Type B pancreatic cell (in vitro differentiated cells): ENCODE measurements at regions not wholly inside any gene's neighbourhood (a gene's known extent, or its start where the extent isn't known, plus 50 kb on each side); places are given as distances from the start of the nearest gene placed in this dataset.

Source experiments
- DNase-seq: peaks from one replicate; pipeline ENCODE4 v3.0.0; 2021; ENCODE audit warnings: mixed read lengths; ENCODE audit not compliant: unreplicated experiment; ENCODE audit errors: extremely low spot score
- H3K27ac Mint-ChIP-seq: 2 replicates; pipeline ENCODE4 v1.8.0; 2021; ENCODE audit warnings: mild to moderate bottlenecking, mixed read lengths
- H3K27me3 Mint-ChIP-seq: 2 replicates; pipeline ENCODE4 v1.8.0; 2021; ENCODE audit warnings: mixed read lengths
- H3K36me3 Mint-ChIP-seq: 2 replicates; pipeline ENCODE4 v1.8.0; 2021; ENCODE audit warnings: mixed read lengths
- H3K4me1 Mint-ChIP-seq: one replicate; pipeline ENCODE4 v1.8.0; 2021; ENCODE audit warnings: mixed read lengths; ENCODE audit not compliant: unreplicated experiment
- H3K4me3 Mint-ChIP-seq: 2 replicates; pipeline ENCODE4 v1.8.0; 2021; ENCODE audit warnings: mild to moderate bottlenecking, mixed read lengths
- H3K9me3 Mint-ChIP-seq: 2 replicates; pipeline ENCODE4 v1.8.0; 2021; ENCODE audit warnings: mixed read lengths
- CTCF ChIP-seq: fragments of 200-600 bp; sonication (generic); conservative IDR thresholded peaks from 2 replicates; pipeline ENCODE4 v1.5.0; 2021; ENCODE audit warnings: antibody characterized with exemption, mild to moderate bottlenecking

- Mint-ChIP-seq H3K4me3 (no peak overlapping the region), H3K9me3 (peaks cover 13% of the 10 kb centered on the region), H3K27ac (no peak overlapping the region), H3K27me3 (no peaks in the 10 kb centered on the region), H3K4me1 (no peaks in the 10 kb centered on the region), H3K36me3 (no peaks in the 10 kb centered on the region)
- no peak for TF ChIP-seq CTCF
- no peak for DNase-seq
Measured at GRCh38 chr14:48643241-48643640, 942.9 kb downstream of the RPS29 start.

- TF ChIP-seq CTCF, result no peak
- H3K4me3 Mint-ChIP-seq, result no peak overlapping the region
- H3K9me3 Mint-ChIP-seq, result no peaks in the 10 kb centered on the region
- DNase-seq, result no peak
- no peak overlapping the region for H3K27ac Mint-ChIP-seq
- H3K27me3 Mint-ChIP-seq, result no peaks in the 10 kb centered on the region
- H3K36me3 Mint-ChIP-seq, result no peaks in the 10 kb centered on the region
- H3K4me1 Mint-ChIP-seq, result no peaks in the 10 kb centered on the region
Measured at GRCh38 chr14:48628870-48629269, 953.5 kb upstream of the MDGA2 start.

GRCh38 chr14:48622980-48623379 lies 947.6 kb upstream of the MDGA2 start:
- Mint-ChIP-seq H3K4me1 (no peaks in the 10 kb centered on the region), H3K27me3 (no peaks in the 10 kb centered on the region), H3K27ac (no peak overlapping the region), H3K4me3 (no peak overlapping the region), H3K36me3 (no peaks in the 10 kb centered on the region), H3K9me3 (no peaks in the 10 kb centered on the region)
- DNase-seq, result no peak
- TF ChIP-seq CTCF, result no peak

- Mint-ChIP-seq H3K27me3 (no peaks in the 10 kb centered on the region), H3K9me3 (no peaks in the 10 kb centered on the region), H3K36me3 (no peaks in the 10 kb centered on the region), H3K4me3 (no peak overlapping the region), H3K4me1 (peaks cover 8% of the 10 kb centered on the region), H3K27ac (no peak overlapping the region)
- no peak for DNase-seq
- no peak for TF ChIP-seq CTCF
Measured at GRCh38 chr14:48618057-48618456, 942.7 kb upstream of the MDGA2 start.

GRCh38 chr14:48616931-48617330 lies 941.5 kb upstream of the MDGA2 start:
- Mint-ChIP-seq H3K4me3 (no peak overlapping the region), H3K27ac (no peak overlapping the region), H3K36me3 (no peaks in the 10 kb centered on the region), H3K27me3 (no peaks in the 10 kb centered on the region), H3K4me1 (peaks cover 8% of the 10 kb centered on the region), H3K9me3 (no peaks in the 10 kb centered on the region)
- no peak for DNase-seq
- no peak for TF ChIP-seq CTCF

GRCh38 chr14:48615618-48616017 lies 940.2 kb upstream of the MDGA2 start:
- Mint-ChIP-seq H3K27me3 (no peaks in the 10 kb centered on the region), H3K9me3 (no peaks in the 10 kb centered on the region), H3K27ac (no peak overlapping the region), H3K36me3 (no peaks in the 10 kb centered on the region), H3K4me3 (no peak overlapping the region), H3K4me1 (peaks cover 8% of the 10 kb centered on the region)
- no peak for TF ChIP-seq CTCF
- DNase-seq, result no peak
